22Rv1 (cell line): ENCODE measurements at regions not wholly inside any gene's neighbourhood (a gene's known extent, or its start where the extent isn't known, plus 50 kb on each side); places are given as distances from the start of the nearest gene placed in this dataset.

Experiments used
- H3K27ac ChIP-seq: fragments of 450-650 bp; 2 replicates; pipeline ENCODE4 v1.5.1; 2017
- CTCF ChIP-seq: fragments of 450-650 bp; IDR thresholded peaks from 2 replicates; pipeline ENCODE4 v1.5.1; 2017; ENCODE audit warnings: mild to moderate bottlenecking
- ZFX ChIP-seq: fragments of 450-650 bp; IDR thresholded peaks from 2 replicates; pipeline ENCODE4 v1.6.1; 2017; ENCODE audit warnings: antibody characterized with exemption, borderline replicate concordance

GRCh38 chr11:98545544-98546175 is 475.1 kb upstream of the CNTN5 start:
- no peak overlapping the region for H3K27ac ChIP-seq
- TF ChIP-seq ZFX (no peak), CTCF (no peak)

GRCh38 chr11:98549571-98549970 is 471.2 kb upstream of the CNTN5 start:
- no peak overlapping the region for H3K27ac ChIP-seq
- TF ChIP-seq ZFX = no peak
- TF ChIP-seq CTCF = no peak

GRCh38 chr11:98559961-98560360 is 460.8 kb upstream of the CNTN5 start:
- TF ChIP-seq ZFX = no peak

GRCh38 chr11:98561252-98561651 is 459.5 kb upstream of the CNTN5 start:
- TF ChIP-seq CTCF (no peak), ZFX (no peak)
- H3K27ac ChIP-seq = no peak overlapping the region

More at GRCh38 chr11:98559961-98560360, 460.8 kb upstream of the CNTN5 start:
- no peak overlapping the region for H3K27ac ChIP-seq

- TF ChIP-seq ZFX = no peak
- no peak for TF ChIP-seq CTCF
Measured at GRCh38 chr11:98561877-98562395, 458.8 kb upstream of the CNTN5 start.

GRCh38 chr11:98564233-98564632 is 456.5 kb upstream of the CNTN5 start:
- TF ChIP-seq ZFX (no peak), CTCF (no peak)
- H3K27ac ChIP-seq = no peak overlapping the region

More at GRCh38 chr11:98561877-98562395, 458.8 kb upstream of the CNTN5 start:
- no peak overlapping the region for H3K27ac ChIP-seq

- no peak overlapping the region for H3K27ac ChIP-seq
- TF ChIP-seq CTCF (no peak), ZFX (no peak)
Measured at GRCh38 chr11:98564881-98565280, 455.9 kb upstream of the CNTN5 start.

GRCh38 chr11:98565311-98565710 is 455.4 kb upstream of the CNTN5 start:
- no peak overlapping the region for H3K27ac ChIP-seq
- no peak for TF ChIP-seq ZFX
- TF ChIP-seq CTCF = no peak
